Calu3 (cell line): ENCODE measurements at regions not wholly inside any gene's neighbourhood (a gene's known extent, or its start where the extent isn't known, plus 50 kb on each side); places are given as distances from the start of the nearest gene placed in this dataset.

Experiments
- BruUV-seq: library from RNA; stranded (reverse); fragments of 400-500 nt; replicated peaks from 2 replicates; lab custom pipeline; 2021; lab: Mats Ljungman, UMichigan
- CTCF ChIA-PET: fragments of 300-600 bp; sonication (Branson Sonifier 250); formaldehyde crosslinking; loops from one replicate; lab custom pipeline; 2022; ENCODE audit warnings: antibody characterized with exemption; lab: Charles Lee
- DNase-seq: peaks from one replicate; pipeline ENCODE4 v3.0.0; 2022
- H3K27ac Mint-ChIP-seq: one replicate; pipeline ENCODE4 v1.8.0; 2022; ENCODE audit warnings: mixed read lengths; ENCODE audit not compliant: unreplicated experiment
- H3K27me3 Mint-ChIP-seq: one replicate; pipeline ENCODE4 v1.8.0; 2022; ENCODE audit warnings: mixed read lengths; ENCODE audit not compliant: unreplicated experiment
- H3K36me3 Mint-ChIP-seq: one replicate; pipeline ENCODE4 v1.8.0; 2022; ENCODE audit warnings: mild to moderate bottlenecking, moderate library complexity, mixed read lengths; ENCODE audit not compliant: insufficient read depth, unreplicated experiment
- H3K4me1 Mint-ChIP-seq: one replicate; pipeline ENCODE4 v1.8.0; 2022; ENCODE audit warnings: mild to moderate bottlenecking, low read depth, mixed read lengths; ENCODE audit not compliant: unreplicated experiment
- H3K4me3 Mint-ChIP-seq: one replicate; pipeline ENCODE4 v1.8.0; 2022; ENCODE audit warnings: mild to moderate bottlenecking, low read depth, moderate library complexity, mixed read lengths; ENCODE audit not compliant: unreplicated experiment
- H3K9me3 Mint-ChIP-seq: one replicate; pipeline ENCODE4 v1.8.0; 2022; ENCODE audit warnings: low read depth, mixed read lengths; ENCODE audit not compliant: unreplicated experiment
- CTCF ChIP-seq: fragments of 200-600 bp; IDR thresholded peaks from one replicate; pipeline ENCODE4 v1.8.0; 2022; ENCODE audit warnings: antibody characterized with exemption; ENCODE audit not compliant: unreplicated experiment
- intact Hi-C: fragments of 100-400 bp; cut with micrococcal nuclease; formaldehyde crosslinking; loops from one replicate; pipeline ENCODE4 v1.10.0; 2022; ENCODE audit not compliant: unreplicated experiment

GRCh38 chr5:166018716-166019115, 2272.7 kb upstream of the WWC1 start:
- no peak overlapping the region for H3K27ac Mint-ChIP-seq
- TF ChIP-seq CTCF: no peak
- no TSS peak for BruUV-seq
- no peak overlapping the region for H3K4me3 Mint-ChIP-seq
- no peaks in the 10 kb centered on the region for H3K4me1 Mint-ChIP-seq
- CTCF ChIA-PET: no interaction called here
- intact Hi-C loops: no loop called here
- no peaks in the 10 kb centered on the region for H3K36me3 Mint-ChIP-seq
- H3K27me3 Mint-ChIP-seq: no peaks in the 10 kb centered on the region
- no peak for DNase-seq
- peaks cover 6% of the 10 kb centered on the region for H3K9me3 Mint-ChIP-seq

- no peak overlapping the region for H3K4me3 Mint-ChIP-seq
- no peaks in the 10 kb centered on the region for H3K4me1 Mint-ChIP-seq
- no peaks in the 10 kb centered on the region for H3K36me3 Mint-ChIP-seq
- H3K27me3 Mint-ChIP-seq: no peaks in the 10 kb centered on the region
- intact Hi-C loops: no loop called here
- no peak for DNase-seq
- peaks cover 5% of the 10 kb centered on the region for H3K9me3 Mint-ChIP-seq
- no peak overlapping the region for H3K27ac Mint-ChIP-seq
- no TSS peak for BruUV-seq
- CTCF ChIA-PET: no interaction called here
- no peak for TF ChIP-seq CTCF
These were observed 2269.4 kb upstream of the WWC1 start for GRCh38 chr5:166022065-166022464.

GRCh38 chr5:166024970-166025369, 2266.5 kb upstream of the WWC1 start:
- Mint-ChIP-seq H3K27me3 (no peaks in the 10 kb centered on the region), H3K4me3 (no peak overlapping the region), H3K4me1 (no peaks in the 10 kb centered on the region), H3K27ac (no peak overlapping the region), H3K9me3 (peaks cover 8% of the 10 kb centered on the region), H3K36me3 (no peaks in the 10 kb centered on the region)
- BruUV-seq: no TSS peak
- DNase-seq: no peak
- CTCF ChIA-PET: no interaction called here
- intact Hi-C loops: no loop called here
- no peak for TF ChIP-seq CTCF

- Mint-ChIP-seq H3K27ac (no peak overlapping the region), H3K9me3 (peaks cover 8% of the 10 kb centered on the region), H3K27me3 (no peaks in the 10 kb centered on the region), H3K4me1 (no peaks in the 10 kb centered on the region), H3K4me3 (no peak overlapping the region), H3K36me3 (no peaks in the 10 kb centered on the region)
- TF ChIP-seq CTCF: no peak
- BruUV-seq: no TSS peak
- no peak for DNase-seq
- CTCF ChIA-PET: no interaction called here
- intact Hi-C loops: no loop called here
These were observed 2263.9 kb upstream of the WWC1 start for GRCh38 chr5:166027582-166027981.
